ENCODE measurements at regions not wholly inside any gene's neighbourhood (a gene's known extent, or its start where the extent isn't known, plus 50 kb on each side); places are given as distances from the start of the nearest gene placed in this dataset.
"Not testable (repeated sequence)": the region's sequence is repeated elsewhere in the genome, so short reads cannot be mapped to it uniquely, and the experiment has no call there.

GRCh38 chr1:149635290-149635899 lies 51.7 kb downstream of the PPIAL4C start:
- CTCF ChIA-PET; DNase-seq (ENCODE audit: low read depth, low spot score); H3K27ac ChIP-seq (ENCODE audit: low read depth, low read length); POLR2A ChIA-PET; H3K27me3 ChIP-seq (ENCODE audit: control insufficient read depth, insufficient read depth, low read length); H3K9me3 ChIP-seq (ENCODE audit: control insufficient read depth, insufficient read depth, low read length); H3K4me3 ChIP-seq (ENCODE audit: low read depth, low read length): not testable (repeated sequence)

- H3K9me3 ChIP-seq (ENCODE audit: control insufficient read depth, insufficient read depth, low read length); CTCF ChIA-PET; H3K27me3 ChIP-seq (ENCODE audit: control insufficient read depth, insufficient read depth, low read length); POLR2A ChIA-PET: not testable (repeated sequence)
- Histone ChIP-seq H3K27ac (ENCODE audit: low read depth, low read length) (peak overlapping the region; percentile 92), H3K4me3 (ENCODE audit: low read depth, low read length) (peak overlapping the region; percentile 65)
- DNase-seq (ENCODE audit: low read depth, low spot score): peak; percentile 78
Measured at GRCh38 chr1:149636286-149637122, 52.9 kb downstream of the PPIAL4C start.

GRCh38 chr1:149638481-149638880 lies 54.8 kb downstream of the PPIAL4C start:
- POLR2A ChIA-PET; CTCF ChIA-PET; H3K27me3 ChIP-seq (ENCODE audit: control insufficient read depth, insufficient read depth, low read length); DNase-seq (ENCODE audit: low read depth, low spot score); H3K9me3 ChIP-seq (ENCODE audit: control insufficient read depth, insufficient read depth, low read length); H3K27ac ChIP-seq (ENCODE audit: low read depth, low read length); H3K4me3 ChIP-seq (ENCODE audit: low read depth, low read length): not testable (repeated sequence)

DNA sequence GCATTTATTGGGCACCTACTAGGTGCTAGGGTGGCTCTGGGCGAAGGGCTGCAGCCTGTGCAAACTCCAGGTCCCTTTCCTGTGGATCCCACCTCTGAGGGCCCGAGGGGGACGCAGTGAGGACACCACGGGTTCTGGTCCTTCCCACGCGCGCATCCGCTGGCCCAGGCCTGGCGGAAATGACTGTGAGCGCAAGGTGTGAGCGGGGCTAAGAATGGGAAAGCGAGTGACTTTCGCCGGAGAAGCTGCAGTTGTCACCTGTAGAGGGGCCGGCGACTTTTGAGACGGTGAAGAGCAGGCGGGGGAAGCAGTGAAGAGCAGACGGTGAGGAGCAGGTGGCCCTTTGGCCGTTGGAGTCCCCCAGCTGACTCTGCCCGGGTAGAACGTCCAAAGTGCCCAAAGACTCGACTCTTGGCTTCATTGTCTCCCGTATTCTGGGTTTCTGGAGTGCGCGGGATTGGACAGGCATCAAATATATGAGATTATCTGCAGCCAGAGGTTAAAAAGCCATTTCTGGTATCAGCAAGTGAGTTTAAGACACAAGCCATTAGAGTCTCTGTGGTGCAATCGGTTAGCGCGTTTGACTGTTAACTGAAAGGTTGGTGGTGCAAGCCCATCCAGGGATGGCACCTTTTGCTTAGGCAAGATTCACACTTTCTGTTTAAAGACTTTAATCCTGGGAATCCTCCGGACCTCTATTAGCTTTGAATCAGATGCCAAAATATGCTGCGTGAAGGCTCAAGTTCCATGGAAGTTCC lies 55.4 kb downstream of the PPIAL4C start:
- H3K27ac ChIP-seq (ENCODE audit: low read depth, low read length); H3K27me3 ChIP-seq (ENCODE audit: control insufficient read depth, insufficient read depth, low read length); CTCF ChIA-PET; H3K9me3 ChIP-seq (ENCODE audit: control insufficient read depth, insufficient read depth, low read length); POLR2A ChIA-PET; DNase-seq (ENCODE audit: low read depth, low spot score); H3K4me3 ChIP-seq (ENCODE audit: low read depth, low read length): not testable (repeated sequence)

DNA sequence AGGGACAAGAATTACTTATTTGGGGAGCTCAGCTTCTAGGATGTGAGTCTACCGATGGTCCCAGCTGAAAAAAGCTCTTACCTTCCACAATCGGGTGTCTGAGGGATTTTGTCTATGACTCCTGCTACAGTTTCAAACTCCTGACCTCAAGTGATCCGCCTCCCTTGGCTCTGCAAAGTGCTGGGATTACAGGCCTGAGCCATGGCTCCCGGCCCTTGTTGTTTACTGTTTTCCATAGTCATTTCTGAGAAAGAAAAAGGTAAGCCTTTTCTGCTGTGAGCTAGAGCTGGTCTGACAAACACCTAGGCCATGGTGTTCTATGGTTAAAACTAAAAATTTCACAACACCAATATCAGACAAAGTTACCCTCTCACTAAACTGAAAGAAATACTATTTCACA lies 57.5 kb downstream of the PPIAL4C start:
- H3K4me3 ChIP-seq (ENCODE audit: low read depth, low read length); DNase-seq (ENCODE audit: low read depth, low spot score); H3K27me3 ChIP-seq (ENCODE audit: control insufficient read depth, insufficient read depth, low read length); CTCF ChIA-PET; POLR2A ChIA-PET; H3K27ac ChIP-seq (ENCODE audit: low read depth, low read length); H3K9me3 ChIP-seq (ENCODE audit: control insufficient read depth, insufficient read depth, low read length): not testable (repeated sequence)

DNA sequence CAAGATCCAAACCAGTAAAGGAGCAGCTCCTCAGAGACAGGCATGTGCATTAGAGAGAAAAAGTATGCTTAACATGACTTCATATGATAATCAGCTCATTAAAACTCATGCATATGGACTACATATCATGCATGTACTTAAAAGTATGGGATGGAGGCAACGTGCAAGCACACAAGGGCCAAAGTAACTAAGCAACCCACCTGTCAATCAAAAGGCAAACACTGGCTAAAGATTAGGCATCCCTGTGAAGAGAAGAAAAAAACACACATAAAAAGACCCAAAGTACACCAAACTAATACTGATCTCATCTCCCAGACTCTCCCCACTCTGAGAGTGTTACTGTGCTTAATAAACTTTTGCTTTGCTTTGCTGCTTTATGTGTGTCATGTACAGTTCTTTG lies 61.2 kb downstream of the PPIAL4C start:
- H3K27me3 ChIP-seq (ENCODE audit: control insufficient read depth, insufficient read depth, low read length); H3K9me3 ChIP-seq (ENCODE audit: control insufficient read depth, insufficient read depth, low read length); CTCF ChIA-PET; DNase-seq (ENCODE audit: low read depth, low spot score); POLR2A ChIA-PET; H3K27ac ChIP-seq (ENCODE audit: low read depth, low read length); H3K4me3 ChIP-seq (ENCODE audit: low read depth, low read length): not testable (repeated sequence)

- H3K27me3 ChIP-seq (ENCODE audit: control insufficient read depth, insufficient read depth, low read length); H3K9me3 ChIP-seq (ENCODE audit: control insufficient read depth, insufficient read depth, low read length); POLR2A ChIA-PET; H3K27ac ChIP-seq (ENCODE audit: low read depth, low read length); CTCF ChIA-PET; DNase-seq (ENCODE audit: low read depth, low spot score): not testable (repeated sequence)
- H3K4me3 ChIP-seq (ENCODE audit: low read depth, low read length): 0 out of 2 replicates have a peak overlapping the region, but pooled peaks have one; percentile 13
Measured at GRCh38 chr1:149646360-149647017, 62.8 kb downstream of the PPIAL4C start.

DNA sequence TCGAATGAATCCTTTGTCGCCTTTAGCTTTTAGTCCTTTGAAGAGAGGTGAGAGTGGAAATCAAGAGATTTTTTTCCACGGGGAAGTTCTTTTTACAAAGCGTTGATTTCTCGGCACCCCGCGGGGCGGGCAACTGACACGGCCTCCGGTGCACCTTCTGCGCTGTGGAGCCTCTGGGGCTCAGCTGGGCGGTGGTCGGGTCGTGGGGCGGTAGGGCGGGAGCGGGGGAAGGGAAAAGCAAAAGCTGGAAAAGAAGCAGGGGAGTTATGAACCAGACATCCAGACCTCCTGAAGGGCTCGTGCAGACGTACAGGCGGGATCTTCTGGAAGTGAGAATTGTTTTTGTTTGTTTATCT lies 63.3 kb downstream of the PPIAL4C start:
- DNase-seq (ENCODE audit: low read depth, low spot score); H3K4me3 ChIP-seq (ENCODE audit: low read depth, low read length); H3K9me3 ChIP-seq (ENCODE audit: control insufficient read depth, insufficient read depth, low read length); POLR2A ChIA-PET; H3K27ac ChIP-seq (ENCODE audit: low read depth, low read length); CTCF ChIA-PET; H3K27me3 ChIP-seq (ENCODE audit: control insufficient read depth, insufficient read depth, low read length): not testable (repeated sequence)

DNA sequence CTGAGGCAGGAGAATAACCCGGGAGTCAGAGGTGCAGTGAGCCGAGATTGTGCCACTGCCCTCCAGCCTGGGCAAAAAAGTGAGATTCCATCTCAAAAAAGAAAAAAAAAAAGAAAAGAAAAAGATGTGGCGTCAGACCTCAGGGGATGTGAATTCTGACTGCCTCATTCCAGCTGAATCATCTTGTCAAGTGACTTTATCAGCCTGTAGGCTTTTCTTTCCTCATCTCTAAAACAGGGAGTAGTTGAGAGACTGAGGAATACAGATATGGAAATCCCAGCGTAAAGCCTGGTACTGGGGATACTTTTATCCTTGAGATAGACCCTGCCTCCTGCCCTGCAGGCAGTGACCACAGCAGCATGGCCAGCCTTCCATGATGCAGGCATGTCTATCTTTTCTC lies 74.1 kb downstream of the PPIAL4C start:
- H3K27ac ChIP-seq (ENCODE audit: low read depth, low read length); CTCF ChIA-PET; H3K9me3 ChIP-seq (ENCODE audit: control insufficient read depth, insufficient read depth, low read length); DNase-seq (ENCODE audit: low read depth, low spot score); POLR2A ChIA-PET; H3K4me3 ChIP-seq (ENCODE audit: low read depth, low read length); H3K27me3 ChIP-seq (ENCODE audit: control insufficient read depth, insufficient read depth, low read length): not testable (repeated sequence)

DNA sequence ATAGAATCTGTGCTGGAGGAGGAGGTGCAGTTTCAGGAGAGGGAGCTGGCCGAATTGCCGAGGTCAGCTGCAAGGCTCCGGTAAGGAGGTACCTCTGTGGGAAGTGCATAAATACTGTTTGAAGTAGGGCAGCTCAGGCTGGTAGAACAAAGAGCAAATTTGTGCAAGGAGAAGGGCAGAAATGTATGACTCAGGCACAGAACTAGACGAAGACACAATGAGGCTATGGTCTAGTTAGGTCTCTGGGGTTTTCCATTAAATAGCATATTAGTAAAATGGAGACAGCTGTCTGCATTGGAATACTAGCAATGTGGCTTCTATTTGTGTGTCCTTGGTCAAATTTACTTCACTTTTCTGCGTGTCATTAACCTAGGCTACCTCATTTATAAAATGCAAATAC lies 74.5 kb downstream of the PPIAL4C start:
- H3K9me3 ChIP-seq (ENCODE audit: control insufficient read depth, insufficient read depth, low read length); H3K4me3 ChIP-seq (ENCODE audit: low read depth, low read length); DNase-seq (ENCODE audit: low read depth, low spot score); POLR2A ChIA-PET; H3K27ac ChIP-seq (ENCODE audit: low read depth, low read length); H3K27me3 ChIP-seq (ENCODE audit: control insufficient read depth, insufficient read depth, low read length); CTCF ChIA-PET: not testable (repeated sequence)

- H3K27me3 ChIP-seq (ENCODE audit: control insufficient read depth, insufficient read depth, low read length); H3K4me3 ChIP-seq (ENCODE audit: low read depth, low read length); H3K9me3 ChIP-seq (ENCODE audit: control insufficient read depth, insufficient read depth, low read length); DNase-seq (ENCODE audit: low read depth, low spot score); POLR2A ChIA-PET; H3K27ac ChIP-seq (ENCODE audit: low read depth, low read length); CTCF ChIA-PET: not testable (repeated sequence)
Measured at GRCh38 chr1:149664624-149665023, 81.0 kb downstream of the PPIAL4C start.

- H3K27me3 ChIP-seq (ENCODE audit: control insufficient read depth, insufficient read depth, low read length); CTCF ChIA-PET; H3K27ac ChIP-seq (ENCODE audit: low read depth, low read length); DNase-seq (ENCODE audit: low read depth, low spot score); H3K4me3 ChIP-seq (ENCODE audit: low read depth, low read length); H3K9me3 ChIP-seq (ENCODE audit: control insufficient read depth, insufficient read depth, low read length); POLR2A ChIA-PET: not testable (repeated sequence)
Measured at GRCh38 chr1:149665033-149665432, 81.4 kb downstream of the PPIAL4C start.

All from AG04450 (cell line).